KMS-11 (cell line): ENCODE measurements at regions not wholly inside any gene's neighbourhood (a gene's known extent, or its start where the extent isn't known, plus 50 kb on each side); places are given as distances from the start of the nearest gene placed in this dataset.

Source experiments
- H2AFZ ChIP-seq: fragments of 200-600 bp; sonication (generic); 2 replicates; pipeline ENCODE4 v1.6.1; 2016; ENCODE audit warnings: antibody characterized with exemption, mixed run types, low read depth
- H3K27ac ChIP-seq: fragments of 200-600 bp; sonication (generic); 2 replicates; pipeline ENCODE4 v1.6.1; 2016; ENCODE audit warnings: mild to moderate bottlenecking, mixed run types
- H3K27me3 ChIP-seq: fragments of 200-600 bp; sonication (generic); 2 replicates; pipeline ENCODE4 v1.6.1; 2017; ENCODE audit warnings: mild to moderate bottlenecking, low read depth, mixed run types, moderate library complexity; ENCODE audit not compliant: insufficient read depth
- H3K36me3 ChIP-seq: fragments of 200-600 bp; sonication (generic); 2 replicates; pipeline ENCODE4 v1.6.1; 2017; ENCODE audit warnings: mild to moderate bottlenecking, mixed run types; ENCODE audit not compliant: insufficient read depth
- H3K4me1 ChIP-seq: fragments of 200-600 bp; sonication (generic); 2 replicates; pipeline ENCODE4 v1.6.1; 2016; ENCODE audit warnings: mild to moderate bottlenecking, low read depth, mixed run types; ENCODE audit not compliant: poor library complexity, severe bottlenecking
- H3K4me2 ChIP-seq: fragments of 200-600 bp; sonication (generic); 2 replicates; pipeline ENCODE4 v1.7.0; 2016; ENCODE audit warnings: mild to moderate bottlenecking, mixed run types
- H3K4me3 ChIP-seq: fragments of 200-600 bp; sonication (generic); IDR thresholded peaks from 2 replicates; pipeline ENCODE4 v1.6.1; 2017; ENCODE audit warnings: low read depth, low read length, mixed read lengths; ENCODE audit not compliant: insufficient read depth
- H3K79me2 ChIP-seq: fragments of 200-600 bp; sonication (generic); 2 replicates; pipeline ENCODE4 v1.6.1; 2016; ENCODE audit warnings: low read depth, mixed run types; ENCODE audit not compliant: insufficient read depth
- H3K9ac ChIP-seq: fragments of 200-600 bp; sonication (generic); 2 replicates; pipeline ENCODE4 v1.6.1; 2016; ENCODE audit warnings: mild to moderate bottlenecking, mixed run types
- H4K20me1 ChIP-seq: fragments of 200-600 bp; sonication (generic); 2 replicates; pipeline ENCODE4 v1.6.1; 2016; ENCODE audit warnings: mild to moderate bottlenecking, mixed run types; ENCODE audit not compliant: insufficient read depth
- TF ChIP-seq, protein P1 (sequence below): fragments of 200-600 bp; sonication (generic); conservative IDR thresholded peaks from 2 replicates; pipeline ENCODE4 v1.6.1; 2017; ENCODE audit warnings: low read depth, mild to moderate bottlenecking, antibody characterized with exemption, low read length, moderate library complexity, mixed read lengths

DNA sequence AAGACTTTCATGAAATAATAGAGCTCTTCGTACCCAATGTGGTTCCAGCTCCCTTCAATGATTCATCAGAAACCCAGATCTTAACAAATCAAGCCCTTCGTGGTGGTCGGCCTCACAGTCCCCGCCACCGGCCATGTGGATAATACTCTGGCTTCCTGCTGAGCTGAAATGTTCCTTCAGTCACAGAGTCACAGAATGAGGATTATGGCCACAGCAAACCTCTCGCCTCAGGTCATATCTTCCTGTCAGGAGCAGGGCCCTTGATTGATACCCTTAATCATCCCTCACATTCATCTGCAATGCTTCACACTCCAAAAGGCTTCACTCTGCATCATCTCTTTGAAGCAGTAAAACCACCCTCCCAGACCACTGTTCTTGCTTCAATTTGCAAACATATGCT is 452.6 kb downstream of the OCA2 start:
- H4K20me1 ChIP-seq: no peaks in the 10 kb centered on the region
- H3K27me3 ChIP-seq: no peaks in the 10 kb centered on the region
- H3K4me2 ChIP-seq: no peak overlapping the region
- H3K27ac ChIP-seq: no peak overlapping the region
- no peak overlapping the region for H2AFZ ChIP-seq
- TF ChIP-seq, protein P1, sequence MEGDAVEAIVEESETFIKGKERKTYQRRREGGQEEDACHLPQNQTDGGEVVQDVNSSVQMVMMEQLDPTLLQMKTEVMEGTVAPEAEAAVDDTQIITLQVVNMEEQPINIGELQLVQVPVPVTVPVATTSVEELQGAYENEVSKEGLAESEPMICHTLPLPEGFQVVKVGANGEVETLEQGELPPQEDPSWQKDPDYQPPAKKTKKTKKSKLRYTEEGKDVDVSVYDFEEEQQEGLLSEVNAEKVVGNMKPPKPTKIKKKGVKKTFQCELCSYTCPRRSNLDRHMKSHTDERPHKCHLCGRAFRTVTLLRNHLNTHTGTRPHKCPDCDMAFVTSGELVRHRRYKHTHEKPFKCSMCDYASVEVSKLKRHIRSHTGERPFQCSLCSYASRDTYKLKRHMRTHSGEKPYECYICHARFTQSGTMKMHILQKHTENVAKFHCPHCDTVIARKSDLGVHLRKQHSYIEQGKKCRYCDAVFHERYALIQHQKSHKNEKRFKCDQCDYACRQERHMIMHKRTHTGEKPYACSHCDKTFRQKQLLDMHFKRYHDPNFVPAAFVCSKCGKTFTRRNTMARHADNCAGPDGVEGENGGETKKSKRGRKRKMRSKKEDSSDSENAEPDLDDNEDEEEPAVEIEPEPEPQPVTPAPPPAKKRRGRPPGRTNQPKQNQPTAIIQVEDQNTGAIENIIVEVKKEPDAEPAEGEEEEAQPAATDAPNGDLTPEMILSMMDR: no peak
- no peak overlapping the region for H3K4me3 ChIP-seq
- no peaks in the 10 kb centered on the region for H3K36me3 ChIP-seq
- no peaks in the 10 kb centered on the region for H3K4me1 ChIP-seq
- H3K9ac ChIP-seq: no peak overlapping the region
- no peaks in the 10 kb centered on the region for H3K79me2 ChIP-seq

DNA sequence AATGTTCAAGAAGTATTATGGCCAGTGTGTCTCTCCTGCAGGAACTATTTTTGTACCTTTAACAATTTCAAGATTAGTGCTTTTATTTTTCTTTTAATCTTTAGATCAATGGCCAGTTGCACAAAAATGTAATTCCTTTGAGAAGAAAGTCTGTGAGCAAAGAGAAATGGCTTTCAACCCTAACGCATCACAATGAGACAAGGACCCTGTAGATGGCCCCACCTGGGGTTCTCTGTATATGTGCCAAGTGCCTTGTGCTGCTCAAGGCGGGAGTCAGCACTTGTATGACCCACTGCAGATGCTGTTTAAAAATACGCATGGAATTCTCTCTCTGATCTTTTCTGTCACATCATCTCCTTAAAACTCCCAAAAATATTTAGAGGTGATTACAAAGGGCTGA is 453.4 kb downstream of the OCA2 start:
- Histone ChIP-seq H3K27me3 (no peaks in the 10 kb centered on the region), H3K36me3 (no peaks in the 10 kb centered on the region), H3K9ac (no peak overlapping the region), H3K79me2 (no peaks in the 10 kb centered on the region), H3K4me1 (no peaks in the 10 kb centered on the region), H3K27ac (no peak overlapping the region), H3K4me2 (no peak overlapping the region), H2AFZ (no peak overlapping the region), H4K20me1 (no peaks in the 10 kb centered on the region), H3K4me3 (no peak overlapping the region)
- TF ChIP-seq, protein P1: no peak

DNA sequence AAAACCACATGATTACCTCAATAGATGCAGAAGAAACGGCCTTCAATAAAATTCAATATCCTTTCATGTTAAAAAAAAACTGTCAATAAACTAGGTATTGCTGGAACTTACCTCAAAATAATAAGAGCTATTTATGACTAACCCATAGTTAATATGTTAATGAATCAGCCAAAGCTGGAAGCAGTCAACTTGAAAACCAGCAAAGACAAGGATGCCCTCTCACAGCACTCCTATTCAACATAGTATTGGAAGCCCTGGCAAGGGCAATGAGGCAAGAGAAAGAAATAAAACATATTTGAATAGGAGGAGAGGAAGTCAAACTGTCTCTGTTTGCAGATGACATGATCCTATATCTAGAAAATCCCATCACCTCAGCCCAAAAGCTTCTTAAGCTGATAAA is 456.1 kb downstream of the OCA2 start:
- no peak overlapping the region for H2AFZ ChIP-seq
- no peaks in the 10 kb centered on the region for H3K27me3 ChIP-seq
- no peaks in the 10 kb centered on the region for H3K79me2 ChIP-seq
- no peaks in the 10 kb centered on the region for H4K20me1 ChIP-seq
- H3K9ac ChIP-seq: no peak overlapping the region
- no peak overlapping the region for H3K4me3 ChIP-seq
- H3K36me3 ChIP-seq: no peaks in the 10 kb centered on the region
- H3K27ac ChIP-seq: no peak overlapping the region
- no peak overlapping the region for H3K4me2 ChIP-seq
- TF ChIP-seq, protein P1: no peak
- no peaks in the 10 kb centered on the region for H3K4me1 ChIP-seq

DNA sequence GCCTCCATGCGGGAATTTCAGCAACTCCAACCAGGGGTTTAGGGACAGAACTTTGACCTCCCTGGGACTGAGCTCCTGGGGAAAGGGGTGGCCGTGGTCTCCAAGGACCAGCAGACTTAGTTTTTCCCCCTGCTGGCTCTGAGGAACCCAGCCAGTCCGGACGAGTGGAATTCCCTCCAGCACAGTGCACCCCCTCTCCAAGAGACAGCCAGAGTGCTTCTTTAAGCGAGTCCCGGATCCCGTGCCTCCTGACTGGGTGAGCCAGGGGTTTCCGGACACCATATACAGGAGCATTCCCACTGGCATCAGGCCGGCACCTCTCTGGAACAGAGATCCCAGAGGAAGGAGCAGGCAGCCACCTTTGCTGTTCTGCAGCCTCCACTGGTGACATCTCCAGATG is 459.5 kb downstream of the OCA2 start:
- Histone ChIP-seq H3K9ac (no peak overlapping the region), H3K4me3 (no peak overlapping the region), H2AFZ (no peak overlapping the region), H3K36me3 (no peaks in the 10 kb centered on the region), H3K4me2 (no peak overlapping the region), H3K79me2 (no peaks in the 10 kb centered on the region), H3K27ac (no peak overlapping the region), H3K27me3 (no peaks in the 10 kb centered on the region), H4K20me1 (no peaks in the 10 kb centered on the region), H3K4me1 (no peaks in the 10 kb centered on the region)
- TF ChIP-seq, protein P1: no peak

DNA sequence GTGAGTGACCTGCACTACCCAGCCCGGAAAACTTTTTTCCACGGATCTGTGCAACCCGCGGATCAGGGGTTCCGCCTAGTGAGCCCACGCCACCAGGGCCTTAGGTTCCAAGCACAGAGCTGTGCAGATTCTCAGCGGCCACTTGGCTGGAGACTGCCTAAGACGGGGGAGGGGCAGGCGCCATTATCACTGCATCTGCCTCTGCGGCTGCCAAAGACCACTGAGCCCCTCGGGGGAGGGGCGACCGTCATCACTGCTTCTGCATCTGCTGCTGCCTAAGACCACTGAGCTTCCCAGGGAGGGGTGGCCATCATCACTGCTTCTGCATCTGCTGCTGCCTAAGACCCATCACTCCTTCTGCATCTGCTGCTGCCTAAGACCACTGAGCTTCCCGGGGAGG is 460.2 kb downstream of the OCA2 start:
- no peaks in the 10 kb centered on the region for H4K20me1 ChIP-seq
- no peaks in the 10 kb centered on the region for H3K4me1 ChIP-seq
- TF ChIP-seq, protein P1: no peak
- no peak overlapping the region for H3K4me3 ChIP-seq
- H3K27ac ChIP-seq: no peak overlapping the region
- no peaks in the 10 kb centered on the region for H3K27me3 ChIP-seq
- no peak overlapping the region for H2AFZ ChIP-seq
- no peaks in the 10 kb centered on the region for H3K79me2 ChIP-seq
- no peaks in the 10 kb centered on the region for H3K36me3 ChIP-seq
- H3K4me2 ChIP-seq: no peak overlapping the region
- no peak overlapping the region for H3K9ac ChIP-seq
